H9 (cell line): ENCODE measurements at regions not wholly inside any gene's neighbourhood (a gene's known extent, or its start where the extent isn't known, plus 50 kb on each side); places are given as distances from the start of the nearest gene placed in this dataset.

Experiments used
- DNase-seq: peaks from one replicate; pipeline ENCODE4 v3.0.0-alpha.2; 2017
- H2AFZ ChIP-seq: one replicate; pipeline ENCODE4 v1.6.1; 2013; ENCODE audit warnings: mild to moderate bottlenecking, low read length, control low read depth, moderate library complexity
- H2AK5ac ChIP-seq: 2 replicates; pipeline ENCODE4 v1.6.1; 2013; ENCODE audit warnings: low read length, control low read depth, mixed read lengths; ENCODE audit not compliant: insufficient read length
- H2BK120ac ChIP-seq: one replicate; pipeline ENCODE4 v1.6.1; 2013; ENCODE audit warnings: low read depth, mild to moderate bottlenecking, low read length, control low read depth, inconsistent platforms; ENCODE audit not compliant: poor library complexity, severe bottlenecking
- H2BK12ac ChIP-seq: 2 replicates; pipeline ENCODE4 v1.6.1; 2013; ENCODE audit warnings: low read length, control low read depth, mixed read lengths, low read depth; ENCODE audit not compliant: insufficient read length
- H2BK15ac ChIP-seq: 2 replicates; pipeline ENCODE4 v1.6.1; 2013; ENCODE audit warnings: low read depth, low read length, control low read depth
- H2BK20ac ChIP-seq: one replicate; pipeline ENCODE4 v1.6.1; 2013; ENCODE audit warnings: low read depth, mild to moderate bottlenecking, low read length, control low read depth, inconsistent platforms; ENCODE audit not compliant: poor library complexity, severe bottlenecking
- H2BK5ac ChIP-seq: 2 replicates; pipeline ENCODE4 v1.6.1; 2013; ENCODE audit warnings: low read length, control low read depth, mixed read lengths; ENCODE audit not compliant: insufficient read length
- H3K14ac ChIP-seq: 2 replicates; pipeline ENCODE4 v1.6.1; 2013; ENCODE audit warnings: low read length, control low read depth; ENCODE audit not compliant: insufficient read depth
- H3K18ac ChIP-seq: 2 replicates; pipeline ENCODE4 v1.6.1; 2013; ENCODE audit warnings: low read depth, mild to moderate bottlenecking, mixed read lengths, low read length, control low read depth; ENCODE audit not compliant: insufficient read length
- H3K23ac ChIP-seq: 2 replicates; pipeline ENCODE4 v1.6.1; 2013; ENCODE audit warnings: low read length, control low read depth, mixed read lengths, low read depth; ENCODE audit not compliant: insufficient read length
- H3K23me2 ChIP-seq: 2 replicates; pipeline ENCODE4 v1.6.1; 2013; ENCODE audit warnings: low read depth, mild to moderate bottlenecking, mixed read lengths, low read length, control low read depth; ENCODE audit not compliant: insufficient read length, poor library complexity, severe bottlenecking
- H3K27ac ChIP-seq: 2 replicates; pipeline ENCODE4 v1.5.1; 2013; ENCODE audit warnings: low read length, control low read depth, mixed read lengths, low read depth; ENCODE audit not compliant: insufficient read length
- H3K27me3 ChIP-seq: 2 replicates; pipeline ENCODE4 v1.6.1; 2013; ENCODE audit warnings: low read length, control low read depth, inconsistent platforms; ENCODE audit not compliant: insufficient read depth
- H3K4ac ChIP-seq: 2 replicates; pipeline ENCODE4 v1.6.1; 2013; ENCODE audit warnings: low read depth, mild to moderate bottlenecking, control low read depth, inconsistent platforms, low read length, moderate library complexity
- H3K4me1 ChIP-seq: 2 replicates; pipeline ENCODE4 v1.6.1; 2013; ENCODE audit warnings: low read length, control low read depth, inconsistent platforms; ENCODE audit not compliant: insufficient read depth
- H3K4me2 ChIP-seq: 2 replicates; pipeline ENCODE4 v1.6.1; 2013; ENCODE audit warnings: low read length, control low read depth, mixed read lengths; ENCODE audit not compliant: insufficient read length, insufficient read depth
- H3K56ac ChIP-seq: 2 replicates; pipeline ENCODE4 v1.6.1; 2013; ENCODE audit warnings: low read depth, mild to moderate bottlenecking, mixed read lengths, low read length, control low read depth; ENCODE audit not compliant: insufficient read length
- H3K79me1 ChIP-seq: 2 replicates; pipeline ENCODE4 v1.6.1; 2013; ENCODE audit warnings: low read depth, mild to moderate bottlenecking, moderate library complexity, low read length, control low read depth, inconsistent platforms; ENCODE audit not compliant: insufficient read depth, poor library complexity, severe bottlenecking
- H3K79me2 ChIP-seq: 2 replicates; pipeline ENCODE4 v1.6.1; 2013; ENCODE audit warnings: low read length, control low read depth, inconsistent platforms; ENCODE audit not compliant: insufficient read depth
- H3K9ac ChIP-seq: 2 replicates; pipeline ENCODE4 v1.6.1; 2013; ENCODE audit warnings: low read length, control low read depth, mixed read lengths; ENCODE audit not compliant: insufficient read length; ENCODE audit errors: extremely low read depth
- H3K9me3 ChIP-seq: one replicate; pipeline ENCODE4 v1.6.1; 2013; ENCODE audit warnings: low read depth, low read length, inconsistent platforms; ENCODE audit not compliant: control insufficient read depth
- H3T11ph ChIP-seq: one replicate; pipeline ENCODE4 v1.6.1; 2013; ENCODE audit warnings: mild to moderate bottlenecking, low read length, control low read depth, inconsistent platforms
- H4K20me1 ChIP-seq: one replicate; pipeline ENCODE4 v1.6.1; 2013; ENCODE audit not compliant: control insufficient read depth, insufficient read length, insufficient read depth
- H4K5ac ChIP-seq: 2 replicates; pipeline ENCODE4 v1.6.1; 2013; ENCODE audit warnings: low read depth, mild to moderate bottlenecking, mixed read lengths, low read length, control low read depth; ENCODE audit not compliant: insufficient read length
- H4K8ac ChIP-seq: replicated peaks from 2 replicates; pipeline ENCODE4 v1.6.1; 2013; ENCODE audit warnings: low read length, control low read depth, mixed read lengths, low read depth; ENCODE audit not compliant: insufficient read length
- H4K91ac ChIP-seq: 2 replicates; pipeline ENCODE4 v1.6.1; 2013; ENCODE audit warnings: low read depth, mild to moderate bottlenecking, moderate library complexity, mixed read lengths, low read length, control low read depth; ENCODE audit not compliant: insufficient read length
- H3K27ac Mint-ChIP-seq, 3 experiments: 2 replicates in 2 of 3; 3 replicates in 1 of 3; pipeline ENCODE4 v1.8.0; 2020 to 2021; ENCODE audit warnings: mixed read lengths in 3 of 3, mild to moderate bottlenecking in 1 of 3, moderate library complexity in 1 of 3
- H3K27me3 Mint-ChIP-seq: 2 replicates; pipeline ENCODE4 v1.8.0; 2021; ENCODE audit warnings: low read depth, mild to moderate bottlenecking, moderate library complexity, mixed read lengths
- H3K36me3 Mint-ChIP-seq, 3 experiments: 2 replicates in 2 of 3; 3 replicates in 1 of 3; pipeline ENCODE4 v1.8.0; 2020 to 2021; ENCODE audit warnings: low read depth in 3 of 3, mixed read lengths in 3 of 3; ENCODE audit not compliant: insufficient read depth in 1 of 3
- H3K4me1 Mint-ChIP-seq, 2 experiments: 2 replicates each; pipeline ENCODE4 v1.8.0; 2020; ENCODE audit warnings: mixed read lengths in 2 of 2
- H3K4me3 Mint-ChIP-seq, 2 experiments: 2 replicates in 1 of 2; 3 replicates in 1 of 2; pipeline ENCODE4 v1.8.0; 2020 to 2021; ENCODE audit warnings: mild to moderate bottlenecking in 2 of 2, mixed read lengths in 2 of 2, moderate library complexity in 1 of 2
- H3K9me3 Mint-ChIP-seq, 2 experiments: 2 replicates in 1 of 2; 3 replicates in 1 of 2; pipeline ENCODE4 v1.8.0; 2020; ENCODE audit warnings: mild to moderate bottlenecking in 2 of 2, mixed read lengths in 2 of 2, moderate library complexity in 1 of 2
- CTCF ChIP-seq: fragments of 200-600 bp; sonication (generic); conservative IDR thresholded peaks from 3 replicates; pipeline ENCODE4 v1.8.0; 2021; ENCODE audit warnings: antibody characterized with exemption, mild to moderate bottlenecking
- WGBS: extraction: QIAGEN DNeasy Blood & Tissue Kit; methylation state at CpG from one replicate; pipeline ENCODE4 v1.1.7; 2013; ENCODE audit warnings: missing lambda C conversion rate, low lambda C conversion rate, mixed read lengths; ENCODE audit not compliant: insufficient read length; ENCODE audit errors: extremely low coverage; 5-methylcytosine and 5-hydroxymethylcytosine counted together

- Histone ChIP-seq H4K8ac (no peak overlapping the region), H3T11ph (no peak overlapping the region), H3K23ac (no peak overlapping the region), H3K14ac (no peak overlapping the region), H2BK5ac (no peak overlapping the region), H3K4ac (no peak overlapping the region), H3K56ac (no peak overlapping the region), H3K23me2 (no peaks in the 10 kb centered on the region), H3K79me2 (no peaks in the 10 kb centered on the region), H2BK120ac (no peak overlapping the region), H3K9ac (no peak overlapping the region), H2AK5ac (no peak overlapping the region), H4K5ac (no peak overlapping the region), H3K79me1 (no peaks in the 10 kb centered on the region), H4K20me1 (no peaks in the 10 kb centered on the region), H3K27ac (no peak overlapping the region), H3K18ac (no peak overlapping the region), H2BK12ac (no peak overlapping the region), H2BK20ac (no peak overlapping the region), H3K9me3 (peaks cover 34% of the 10 kb centered on the region), H2AFZ (no peak overlapping the region), H2BK15ac (no peak overlapping the region), H3K27me3 (no peaks in the 10 kb centered on the region), H4K91ac (no peak overlapping the region), H3K4me1 (no peaks in the 10 kb centered on the region), H3K4me2 (no peak overlapping the region)
- no peak overlapping the region for H3K27ac Mint-ChIP-seq
- peaks cover 74% of the 10 kb centered on the region in 2 experiments for H3K9me3 Mint-ChIP-seq
- DNase-seq, result no peak
- no peak overlapping the region for H3K4me3 Mint-ChIP-seq
- no peak for TF ChIP-seq CTCF
- peaks cover 5% of the 10 kb centered on the region; the same call in 1 of the 2 replicates for H3K27me3 Mint-ChIP-seq
- peaks cover 0 to 8% of the 10 kb centered on the region in 2 experiments; a peak in 2 of 4 replicates for H3K4me1 Mint-ChIP-seq
- peaks cover 0 to 2% (median 0%) of the 10 kb centered on the region in 3 experiments; a peak in 2 of 7 replicates for H3K36me3 Mint-ChIP-seq
- WGBS, result no CpG with 5 or more reads among the region's 6 CpGs
Observed at GRCh38 chrX:49760290-49760890, 64.6 kb upstream of the PAGE1 start.
